ENCODE measurements at regions not wholly inside any gene's neighbourhood (a gene's known extent, or its start where the extent isn't known, plus 50 kb on each side); places are given as distances from the start of the nearest gene placed in this dataset.

DNA sequence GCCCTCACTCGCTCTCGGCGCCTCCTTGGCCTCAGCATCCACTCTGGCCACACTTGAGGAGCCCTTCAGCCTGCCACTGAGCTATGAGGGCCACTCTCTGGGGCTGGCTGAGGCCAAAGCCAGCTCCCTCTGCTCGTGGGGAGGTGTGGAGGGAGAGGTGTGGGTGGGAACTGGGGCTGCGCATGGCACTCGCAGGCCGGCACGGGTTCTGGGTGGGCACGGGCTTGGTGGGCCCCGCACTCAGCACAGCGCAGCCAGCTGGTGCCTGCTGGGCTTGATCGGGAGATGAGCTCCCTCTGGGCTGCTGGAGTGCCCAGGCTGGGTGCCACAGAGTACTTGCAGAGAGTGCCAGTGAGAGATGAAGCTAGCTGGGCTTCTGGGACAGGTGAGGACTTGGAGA lies 875.5 kb downstream of the XPNPEP1 start:
- TF ChIP-seq CTCF (IDR thresholded peaks at IDR 0.05) = no peak
- no peak for TF ChIP-seq POLR2A (IDR thresholded peaks at IDR 0.05; ENCODE audit: low read depth)
- TF ChIP-seq POLR2AphosphoS5 (IDR thresholded peaks at IDR 0.05) = no peak
- no peak for TF ChIP-seq EP300 (IDR thresholded peaks at IDR 0.05)
